ENCODE measurements at regions not wholly inside any gene's neighbourhood (a gene's known extent, or its start where the extent isn't known, plus 50 kb on each side); places are given as distances from the start of the nearest gene placed in this dataset.

- H3K4me1 Mint-ChIP-seq (ENCODE audit: low read depth, unreplicated experiment) = peaks cover 4% of the 10 kb centered on the region
- H3K27ac Mint-ChIP-seq (ENCODE audit: unreplicated experiment) = no peak overlapping the region
- peaks cover 4% of the 10 kb centered on the region for H3K36me3 Mint-ChIP-seq (ENCODE audit: unreplicated experiment)
- peaks cover 2% of the 10 kb centered on the region for H3K9me3 Mint-ChIP-seq (ENCODE audit: unreplicated experiment)
- peaks cover 2% of the 10 kb centered on the region for H3K27me3 Mint-ChIP-seq (ENCODE audit: unreplicated experiment)
- no peak for DNase-seq
- H3K4me3 Mint-ChIP-seq (ENCODE audit: unreplicated experiment) = no peak overlapping the region
- no peak for TF ChIP-seq CTCF (IDR thresholded peaks at IDR 0.05; ENCODE audit: partially characterized antibody, unreplicated experiment)
Measured at GRCh38 chr13:26996965-26997752, 174.5 kb downstream of the USP12 start.

- no peak for TF ChIP-seq CTCF (IDR thresholded peaks at IDR 0.05; ENCODE audit: partially characterized antibody, unreplicated experiment)
- H3K9me3 Mint-ChIP-seq (ENCODE audit: unreplicated experiment) = peaks cover 2% of the 10 kb centered on the region
- H3K36me3 Mint-ChIP-seq (ENCODE audit: unreplicated experiment) = no peaks in the 10 kb centered on the region
- H3K4me3 Mint-ChIP-seq (ENCODE audit: unreplicated experiment) = no peak overlapping the region
- H3K27ac Mint-ChIP-seq (ENCODE audit: unreplicated experiment) = no peak overlapping the region
- no peak for DNase-seq
- peaks cover 4% of the 10 kb centered on the region for H3K4me1 Mint-ChIP-seq (ENCODE audit: low read depth, unreplicated experiment)
- H3K27me3 Mint-ChIP-seq (ENCODE audit: unreplicated experiment) = peaks cover 2% of the 10 kb centered on the region
Measured at GRCh38 chr13:26995159-26995558, 176.5 kb downstream of the USP12 start.

GRCh38 chr13:26993780-26994179, 177.8 kb downstream of the USP12 start:
- Mint-ChIP-seq H3K36me3 (ENCODE audit: unreplicated experiment) (no peaks in the 10 kb centered on the region), H3K4me3 (ENCODE audit: unreplicated experiment) (no peak overlapping the region), H3K27ac (ENCODE audit: unreplicated experiment) (no peak overlapping the region), H3K4me1 (ENCODE audit: low read depth, unreplicated experiment) (peaks cover 4% of the 10 kb centered on the region), H3K9me3 (ENCODE audit: unreplicated experiment) (peaks cover 5% of the 10 kb centered on the region), H3K27me3 (ENCODE audit: unreplicated experiment) (peaks cover 4% of the 10 kb centered on the region)
- TF ChIP-seq CTCF (IDR thresholded peaks at IDR 0.05; ENCODE audit: partially characterized antibody, unreplicated experiment) = no peak
- no peak for DNase-seq

GRCh38 chr13:26992951-26993719, 178.5 kb downstream of the USP12 start:
- Mint-ChIP-seq H3K27ac (ENCODE audit: unreplicated experiment) (no peak overlapping the region), H3K4me3 (ENCODE audit: unreplicated experiment) (no peak overlapping the region), H3K9me3 (ENCODE audit: unreplicated experiment) (peaks cover 5% of the 10 kb centered on the region), H3K4me1 (ENCODE audit: low read depth, unreplicated experiment) (peaks cover 4% of the 10 kb centered on the region), H3K27me3 (ENCODE audit: unreplicated experiment) (peaks cover 4% of the 10 kb centered on the region), H3K36me3 (ENCODE audit: unreplicated experiment) (no peaks in the 10 kb centered on the region)
- DNase-seq = no peak
- TF ChIP-seq CTCF (IDR thresholded peaks at IDR 0.05; ENCODE audit: partially characterized antibody, unreplicated experiment) = no peak
